ENCODE measurements at regions not wholly inside any gene's neighbourhood (a gene's known extent, or its start where the extent isn't known, plus 50 kb on each side); places are given as distances from the start of the nearest gene placed in this dataset.

GRCh38 chr13:91058066-91058465, 289.4 kb upstream of the MIR17HG start:
- no peak overlapping the region for H3K27ac Mint-ChIP-seq
- no peak for ATAC-seq (ENCODE audit: low read depth)
- DNase-seq = no peak
- CTCF ChIA-PET = no interaction called here
- POLR2A ChIA-PET = no interaction called here
- H3K9me3 Mint-ChIP-seq = peaks cover 8% of the 10 kb centered on the region
- TF ChIP-seq CTCF (IDR thresholded peaks at IDR 0.05) = no peak
- intact Hi-C loops (cut with micrococcal nuclease) = no loop called here
- H3K4me1 Mint-ChIP-seq = no peaks in the 10 kb centered on the region
- H3K4me3 Mint-ChIP-seq = no peak overlapping the region
- H3K27me3 Mint-ChIP-seq = no peaks in the 10 kb centered on the region
- no peaks in the 10 kb centered on the region for H3K36me3 Mint-ChIP-seq (ENCODE audit: low read depth)

GRCh38 chr13:91058919-91059318, 288.6 kb upstream of the MIR17HG start:
- no peak overlapping the region for H3K27ac Mint-ChIP-seq
- no peak for TF ChIP-seq CTCF (IDR thresholded peaks at IDR 0.05)
- DNase-seq = no peak
- ChIA-PET CTCF (no interaction called here), POLR2A (no interaction called here)
- no peaks in the 10 kb centered on the region for H3K4me1 Mint-ChIP-seq
- no peaks in the 10 kb centered on the region for H3K36me3 Mint-ChIP-seq (ENCODE audit: low read depth)
- intact Hi-C loops (cut with micrococcal nuclease) = no loop called here
- ATAC-seq (ENCODE audit: low read depth) = no peak
- H3K27me3 Mint-ChIP-seq = no peaks in the 10 kb centered on the region
- no peak overlapping the region for H3K4me3 Mint-ChIP-seq
- peaks cover 8% of the 10 kb centered on the region for H3K9me3 Mint-ChIP-seq

GRCh38 chr13:91066745-91067144, 280.7 kb upstream of the MIR17HG start:
- Mint-ChIP-seq H3K27ac (no peak overlapping the region), H3K27me3 (no peaks in the 10 kb centered on the region), H3K4me3 (no peak overlapping the region), H3K9me3 (peaks cover 3% of the 10 kb centered on the region), H3K4me1 (no peaks in the 10 kb centered on the region), H3K36me3 (ENCODE audit: low read depth) (no peaks in the 10 kb centered on the region)
- POLR2A ChIA-PET = no interaction called here
- CTCF ChIA-PET = no interaction called here
- intact Hi-C loops (cut with micrococcal nuclease) = no loop called here
- TF ChIP-seq CTCF (IDR thresholded peaks at IDR 0.05) = no peak
- no peak for ATAC-seq (ENCODE audit: low read depth)
- DNase-seq = no peak

- no peak overlapping the region for H3K27ac Mint-ChIP-seq
- POLR2A ChIA-PET = no interaction called here
These were observed 275.0 kb upstream of the MIR17HG start for GRCh38 chr13:91072486-91072885.

GRCh38 chr13:91074091-91074490, 273.4 kb upstream of the MIR17HG start:
- Mint-ChIP-seq H3K4me1 (no peaks in the 10 kb centered on the region), H3K4me3 (no peak overlapping the region), H3K36me3 (ENCODE audit: low read depth) (no peaks in the 10 kb centered on the region), H3K27ac (no peak overlapping the region), H3K9me3 (peaks cover 2% of the 10 kb centered on the region), H3K27me3 (no peaks in the 10 kb centered on the region)
- ChIA-PET CTCF (no interaction called here), POLR2A (no interaction called here)
- no peak for ATAC-seq (ENCODE audit: low read depth)
- intact Hi-C loops (cut with micrococcal nuclease) = no loop called here
- DNase-seq = no peak
- TF ChIP-seq CTCF (IDR thresholded peaks at IDR 0.05) = no peak

More at GRCh38 chr13:91072486-91072885, 275.0 kb upstream of the MIR17HG start:
- no peak for TF ChIP-seq CTCF (IDR thresholded peaks at IDR 0.05)
- no peaks in the 10 kb centered on the region for H3K36me3 Mint-ChIP-seq (ENCODE audit: low read depth)
- no peaks in the 10 kb centered on the region for H3K4me1 Mint-ChIP-seq
- no peak overlapping the region for H3K4me3 Mint-ChIP-seq
- intact Hi-C loops (cut with micrococcal nuclease) = no loop called here
- CTCF ChIA-PET = no interaction called here
- H3K27me3 Mint-ChIP-seq = no peaks in the 10 kb centered on the region
- no peak for ATAC-seq (ENCODE audit: low read depth)
- peaks cover 2% of the 10 kb centered on the region for H3K9me3 Mint-ChIP-seq
- DNase-seq = no peak
